Neural cell (in vitro differentiated cells): ENCODE measurements at regions not wholly inside any gene's neighbourhood (a gene's known extent, or its start where the extent isn't known, plus 50 kb on each side); places are given as distances from the start of the nearest gene placed in this dataset.

Experiments used
- CTCF ChIP-seq: fragments of 450-650 bp; IDR thresholded peaks from 2 replicates; pipeline ENCODE4 v1.5.1; 2014; ENCODE audit warnings: antibody characterized with exemption, mild to moderate bottlenecking, moderate library complexity; ENCODE audit not compliant: poor library complexity, severe bottlenecking
- POLR2AphosphoS5 ChIP-seq: IDR thresholded peaks from 2 replicates; pipeline ENCODE4 v1.6.1; 2012
- TAF1 ChIP-seq: IDR thresholded peaks from 2 replicates; pipeline ENCODE4 v1.6.1; 2012; ENCODE audit warnings: low read depth
- TF ChIP-seq, protein P1 (sequence below): IDR thresholded peaks from 2 replicates; pipeline ENCODE4 v1.6.1; 2012; ENCODE audit warnings: borderline replicate concordance

- no peak for TF ChIP-seq POLR2AphosphoS5
- TF ChIP-seq, protein P1, sequence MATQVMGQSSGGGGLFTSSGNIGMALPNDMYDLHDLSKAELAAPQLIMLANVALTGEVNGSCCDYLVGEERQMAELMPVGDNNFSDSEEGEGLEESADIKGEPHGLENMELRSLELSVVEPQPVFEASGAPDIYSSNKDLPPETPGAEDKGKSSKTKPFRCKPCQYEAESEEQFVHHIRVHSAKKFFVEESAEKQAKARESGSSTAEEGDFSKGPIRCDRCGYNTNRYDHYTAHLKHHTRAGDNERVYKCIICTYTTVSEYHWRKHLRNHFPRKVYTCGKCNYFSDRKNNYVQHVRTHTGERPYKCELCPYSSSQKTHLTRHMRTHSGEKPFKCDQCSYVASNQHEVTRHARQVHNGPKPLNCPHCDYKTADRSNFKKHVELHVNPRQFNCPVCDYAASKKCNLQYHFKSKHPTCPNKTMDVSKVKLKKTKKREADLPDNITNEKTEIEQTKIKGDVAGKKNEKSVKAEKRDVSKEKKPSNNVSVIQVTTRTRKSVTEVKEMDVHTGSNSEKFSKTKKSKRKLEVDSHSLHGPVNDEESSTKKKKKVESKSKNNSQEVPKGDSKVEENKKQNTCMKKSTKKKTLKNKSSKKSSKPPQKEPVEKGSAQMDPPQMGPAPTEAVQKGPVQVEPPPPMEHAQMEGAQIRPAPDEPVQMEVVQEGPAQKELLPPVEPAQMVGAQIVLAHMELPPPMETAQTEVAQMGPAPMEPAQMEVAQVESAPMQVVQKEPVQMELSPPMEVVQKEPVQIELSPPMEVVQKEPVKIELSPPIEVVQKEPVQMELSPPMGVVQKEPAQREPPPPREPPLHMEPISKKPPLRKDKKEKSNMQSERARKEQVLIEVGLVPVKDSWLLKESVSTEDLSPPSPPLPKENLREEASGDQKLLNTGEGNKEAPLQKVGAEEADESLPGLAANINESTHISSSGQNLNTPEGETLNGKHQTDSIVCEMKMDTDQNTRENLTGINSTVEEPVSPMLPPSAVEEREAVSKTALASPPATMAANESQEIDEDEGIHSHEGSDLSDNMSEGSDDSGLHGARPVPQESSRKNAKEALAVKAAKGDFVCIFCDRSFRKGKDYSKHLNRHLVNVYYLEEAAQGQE, result no peak
- TF ChIP-seq CTCF, result peak; percentile 36
- no peak for TF ChIP-seq TAF1
Observed at GRCh38 chr4:100117750-100118149, 72.5 kb downstream of the DDIT4L start.
